Uterus (tissue), 2 donors: ENCODE measurements at regions not wholly inside any gene's neighbourhood (a gene's known extent, or its start where the extent isn't known, plus 50 kb on each side); places are given as distances from the start of the nearest gene placed in this dataset.

Source experiments
- CTCF ChIP-seq, 4 experiments: fragments of 200-600 bp in 2 of 4; fragments of 450-650 bp in 2 of 4; sonication (generic) in 2 of 4; IDR thresholded peaks; one replicate each; pipeline ENCODE4 v1.5.1; 2016 to 2019; ENCODE audit warnings: antibody characterized with exemption in 4 of 4, mild to moderate bottlenecking in 2 of 4, moderate library complexity in 1 of 4
- POLR2A ChIP-seq, 2 donors: fragments of 450-650 bp; IDR thresholded peaks; one replicate each; pipeline ENCODE4 v1.6.1; 2016; ENCODE audit warnings: antibody characterized with exemption in 2 of 2, mild to moderate bottlenecking in 1 of 2, moderate library complexity in 1 of 2

- no peak for TF ChIP-seq CTCF (IDR thresholded peaks at IDR 0.05)
- no peak for TF ChIP-seq POLR2A (IDR thresholded peaks at IDR 0.05)
These were observed 139.0 kb upstream of the TNPO1 start for GRCh38 chr5:72677447-72677846.
